Right cardiac atrium (tissue), 5 donors: ENCODE measurements at regions not wholly inside any gene's neighbourhood (a gene's known extent, or its start where the extent isn't known, plus 50 kb on each side); places are given as distances from the start of the nearest gene placed in this dataset.

Experiments
- ATAC-seq, 2 donors: fragments of 200-7000 bp; cut with Tn5 transposase; one replicate each; pipeline versions ENCODE4 v1.8.0 to v1.9.1; 2020; ENCODE audit warnings: moderate library complexity in 2 of 2, mild to moderate bottlenecking in 1 of 2
- DNase-seq, 3 donors: peaks; one replicate each; pipeline ENCODE4 v3.0.0-alpha.2; 2020
- H3K27ac ChIP-seq: one replicate; pipeline ENCODE4 v1.5.1; 2013; ENCODE audit warnings: mild to moderate bottlenecking, low read length, control low read depth, moderate library complexity
- H3K27me3 ChIP-seq: one replicate; pipeline ENCODE4 v1.6.1; 2013; ENCODE audit not compliant: control insufficient read depth, insufficient read depth
- H3K4me1 ChIP-seq: one replicate; pipeline ENCODE4 v1.6.1; 2013; ENCODE audit warnings: low read length; ENCODE audit not compliant: control insufficient read depth, insufficient read depth
- H3K4me3 ChIP-seq: one replicate; pipeline ENCODE4 v1.5.1; 2013; ENCODE audit warnings: low read length, control low read depth
- H3K9me3 ChIP-seq: one replicate; pipeline ENCODE4 v1.6.1; 2013; ENCODE audit warnings: low read length; ENCODE audit not compliant: control insufficient read depth
- WGBS: extraction: QIAGEN DNeasy Blood & Tissue Kit; methylation state at CpG from one replicate; pipeline ENCODE4 v1.1.7; 2013; 5-methylcytosine and 5-hydroxymethylcytosine counted together
- intact Hi-C, 4 donors: fragments of 100-400 bp; cut with DNase I; formaldehyde crosslinking; loops; one replicate each; pipeline versions ENCODE4 v1.11.0 to v1.14.0; 2022 to 2023
- donor health status: healthy with polysubstance abuse.
- donor health status: DM: no; HTN: yes; CAD: no.
- donor health status: DM: no; HTN: no; CAD: no.
- donor health status: DM: no; HTN: yes; CAD: no; lungs with severe emphysema.
- donor health status: DM: yes; HTN: yes; CAD: no.

DNA sequence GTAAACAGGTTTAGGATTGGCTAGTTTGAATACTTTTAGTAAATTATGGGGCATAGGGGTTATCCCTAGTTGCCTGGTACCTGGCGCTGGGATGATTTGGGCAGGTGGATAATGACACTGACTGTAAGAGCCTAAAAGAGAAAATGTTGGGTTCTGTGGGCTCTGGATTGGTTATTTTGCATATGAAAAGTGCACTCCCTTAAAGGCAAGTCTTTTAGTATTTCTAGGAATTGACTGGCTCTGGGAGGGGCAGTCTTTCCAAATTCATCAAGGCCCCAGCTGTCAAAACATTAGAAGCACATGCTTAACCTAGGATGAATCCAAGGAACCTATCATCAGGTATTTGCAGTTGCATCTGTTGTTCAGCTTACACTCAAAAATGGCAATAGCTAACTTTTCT lies 454.6 kb upstream of the SORCS1 start:
- no peaks in the 10 kb centered on the region for H3K27me3 ChIP-seq
- no peaks in the 10 kb centered on the region for H3K9me3 ChIP-seq
- intact Hi-C loops = no loop called here
- no peaks in the 10 kb centered on the region for H3K4me1 ChIP-seq
- H3K27ac ChIP-seq = no peak overlapping the region
- DNase-seq (no peak), ATAC-seq (no peak)
- 82% methylated on average over 1 of the region's 1 CpG for WGBS
- no peak overlapping the region for H3K4me3 ChIP-seq

DNA sequence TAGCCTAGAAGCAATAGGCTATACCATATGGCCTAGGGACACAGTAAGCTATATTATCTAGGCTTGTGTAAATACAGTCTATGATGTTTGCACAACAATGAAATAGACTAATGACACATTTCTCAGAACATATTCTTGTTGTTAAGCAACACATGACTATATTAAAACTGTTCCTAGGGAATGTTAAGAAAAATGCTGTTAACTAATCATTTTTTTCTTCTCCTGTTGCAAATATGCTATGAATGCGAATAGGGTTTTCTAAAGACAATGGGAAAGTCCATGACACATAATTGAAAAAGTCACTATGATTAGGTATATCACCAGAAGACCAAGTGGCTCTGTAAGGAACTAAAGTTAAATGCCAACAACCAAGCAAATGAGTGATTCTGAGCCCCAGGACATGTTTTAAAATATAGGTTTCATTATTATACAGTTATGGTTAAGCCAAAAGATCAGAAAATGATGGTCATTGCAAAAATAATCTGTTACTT lies 454.0 kb upstream of the SORCS1 start:
- Histone ChIP-seq H3K4me3 (no peak overlapping the region), H3K27me3 (no peaks in the 10 kb centered on the region), H3K27ac (no peak overlapping the region), H3K9me3 (no peaks in the 10 kb centered on the region), H3K4me1 (no peaks in the 10 kb centered on the region)
- intact Hi-C loops = no loop called here
- WGBS = 86% methylated on average over 1 of the region's 1 CpG
- ATAC-seq (no peak), DNase-seq (no peak)

DNA sequence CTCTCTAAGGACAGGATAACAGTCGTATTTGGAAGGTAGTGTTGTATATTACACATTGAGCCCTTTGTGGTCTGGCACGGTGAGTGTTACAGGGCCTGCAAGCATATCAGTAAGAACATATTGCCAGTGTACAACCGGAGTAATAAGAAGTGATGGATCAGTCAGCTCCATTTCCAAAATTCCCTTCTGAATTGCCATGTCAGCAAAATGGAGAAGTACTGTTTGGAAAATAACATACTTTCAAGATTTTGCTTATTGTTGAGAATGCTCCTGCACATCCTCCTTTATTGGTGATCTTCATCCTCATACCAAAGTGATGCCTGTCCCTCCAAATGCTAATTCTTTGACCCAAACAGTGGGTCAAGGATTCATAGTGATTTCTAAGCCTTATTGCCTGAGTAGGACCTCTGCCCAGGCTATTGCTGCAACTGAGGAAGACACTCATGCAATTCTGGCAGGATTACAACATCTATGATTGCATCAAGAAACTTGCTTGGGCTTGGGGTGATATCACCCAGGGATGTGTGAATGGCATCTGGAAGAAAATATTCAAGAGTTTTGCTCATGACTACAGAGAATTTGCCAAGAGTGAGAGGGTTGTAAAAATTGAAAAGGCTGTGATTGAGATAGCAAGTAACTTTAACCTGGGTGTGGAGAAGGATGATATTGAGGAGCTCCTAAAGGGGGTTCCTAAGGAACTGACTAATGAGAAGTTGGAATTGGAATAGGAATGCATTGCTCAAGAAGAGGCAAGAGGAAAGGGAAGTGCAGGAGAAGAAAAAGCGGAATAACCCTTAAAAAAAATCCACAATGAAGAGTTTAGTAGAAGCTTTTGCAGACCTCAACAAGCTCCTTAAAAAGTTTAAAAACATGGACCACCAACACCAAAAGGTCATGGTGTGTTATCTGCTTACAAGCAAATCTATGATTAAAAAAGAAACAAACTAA lies 452.2 kb upstream of the SORCS1 start:
- H3K27ac ChIP-seq = no peak overlapping the region
- DNase-seq (no peak), ATAC-seq (no peak)
- H3K4me1 ChIP-seq = no peaks in the 10 kb centered on the region
- no peaks in the 10 kb centered on the region for H3K9me3 ChIP-seq
- no peak overlapping the region for H3K4me3 ChIP-seq
- WGBS = 81% methylated on average over 4 of the region's 4 CpGs
- intact Hi-C loops = no loop called here
- no peaks in the 10 kb centered on the region for H3K27me3 ChIP-seq

DNA sequence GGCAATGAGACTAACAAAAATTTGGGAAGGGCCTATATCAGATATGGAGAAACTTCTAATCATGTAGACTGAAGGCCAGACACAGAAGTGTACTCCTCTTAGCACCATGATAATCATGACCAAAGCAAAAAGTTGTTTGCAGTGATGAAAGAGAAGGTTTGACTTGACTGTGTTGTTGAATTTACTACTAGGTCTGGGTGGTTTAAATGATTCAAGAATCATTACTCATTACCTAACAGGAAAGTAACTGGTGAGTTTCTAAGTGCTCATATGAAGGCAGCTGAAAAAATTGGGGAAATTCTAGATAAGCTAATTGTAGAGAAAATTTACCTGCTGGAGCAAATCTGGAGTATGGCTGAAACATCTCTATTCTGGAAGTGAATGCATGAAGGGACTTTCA lies 451.5 kb upstream of the SORCS1 start:
- intact Hi-C loops = no loop called here
- DNase-seq (no peak), ATAC-seq (no peak)
- Histone ChIP-seq H3K27me3 (no peaks in the 10 kb centered on the region), H3K4me1 (no peaks in the 10 kb centered on the region), H3K9me3 (no peaks in the 10 kb centered on the region), H3K4me3 (no peak overlapping the region), H3K27ac (no peak overlapping the region)

DNA sequence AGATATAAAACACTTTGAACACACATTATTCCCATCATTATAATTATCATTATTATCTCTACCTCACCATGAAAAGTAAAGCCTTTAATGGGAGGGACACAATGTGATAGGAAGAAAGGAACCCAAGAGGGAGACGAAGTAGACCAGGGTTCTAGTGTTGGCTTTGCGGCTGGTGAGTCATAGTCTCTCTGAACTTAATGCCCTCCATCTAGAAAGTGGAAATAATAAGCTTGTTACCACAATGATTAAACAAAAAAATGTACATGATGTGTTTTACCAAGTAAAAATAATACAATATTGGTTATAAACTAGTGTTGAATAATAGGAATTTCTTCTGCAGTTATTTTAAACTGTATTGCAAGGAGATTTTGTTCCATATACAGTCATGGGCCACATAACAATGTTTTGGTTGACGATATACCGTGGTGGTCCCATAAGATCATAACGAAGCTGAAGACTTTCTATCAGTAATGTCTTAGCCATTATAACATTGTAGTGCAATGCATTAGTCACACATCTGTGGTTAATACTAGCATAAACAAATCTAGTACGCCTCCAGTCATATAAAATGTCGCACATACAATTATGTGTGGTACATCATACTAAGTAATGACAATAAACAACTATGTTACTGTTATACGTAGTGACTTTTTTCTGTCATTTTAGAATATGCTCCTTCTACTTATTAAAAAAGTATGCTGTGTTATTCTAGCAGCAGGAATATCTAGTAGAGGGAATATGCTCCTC lies 450.6 kb upstream of the SORCS1 start:
- Histone ChIP-seq H3K4me1 (no peaks in the 10 kb centered on the region), H3K27me3 (no peaks in the 10 kb centered on the region), H3K9me3 (no peaks in the 10 kb centered on the region), H3K4me3 (no peak overlapping the region), H3K27ac (no peak overlapping the region)
- DNase-seq = no peak
- ATAC-seq = no peak
- 76% methylated on average over 8 of the region's 8 CpGs for WGBS
- intact Hi-C loops = no loop called here

DNA sequence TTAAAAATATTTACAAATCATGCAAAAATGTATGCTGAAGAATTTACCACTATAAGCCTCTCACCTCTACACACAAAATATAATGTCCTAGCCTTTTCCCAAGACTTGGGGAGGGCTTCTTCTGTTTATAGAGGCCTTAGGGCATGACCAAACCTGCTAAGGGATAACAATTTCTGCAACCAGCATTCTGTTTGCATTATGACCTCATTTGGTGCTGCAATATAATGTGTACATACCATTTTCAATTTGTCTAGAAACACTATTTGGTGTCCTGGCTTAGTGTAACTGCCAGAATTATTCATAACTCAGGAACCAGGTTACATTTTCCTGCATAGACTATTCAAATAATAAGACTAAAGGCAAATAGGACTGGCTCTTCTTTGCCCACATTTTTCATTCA lies 446.6 kb upstream of the SORCS1 start:
- intact Hi-C loops = no loop called here
- Histone ChIP-seq H3K27me3 (no peaks in the 10 kb centered on the region), H3K27ac (no peak overlapping the region), H3K9me3 (no peaks in the 10 kb centered on the region), H3K4me1 (no peaks in the 10 kb centered on the region), H3K4me3 (no peak overlapping the region)
- no peak for ATAC-seq
- DNase-seq = no peak

DNA sequence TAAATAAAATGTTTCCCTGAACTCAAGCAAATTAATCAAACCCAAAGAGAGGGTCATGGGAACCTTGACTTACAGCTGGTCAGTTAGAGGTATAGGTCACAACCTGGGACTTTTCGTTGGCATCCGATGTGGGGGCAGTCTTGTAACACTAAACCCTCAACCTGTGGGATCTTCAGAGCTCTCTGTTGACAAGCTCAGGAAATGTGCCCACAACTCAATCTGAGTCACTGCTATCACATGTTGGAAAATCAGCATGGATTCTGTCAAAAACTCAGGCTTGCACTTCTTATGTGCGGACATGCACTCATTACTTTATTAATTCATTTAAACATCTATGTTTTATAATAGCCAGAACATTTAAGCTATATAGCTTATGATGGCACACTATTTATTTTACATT lies 424.6 kb upstream of the SORCS1 start:
- intact Hi-C loops = no loop called here
- WGBS = 88% methylated on average over 3 of the region's 3 CpGs
- no peaks in the 10 kb centered on the region for H3K9me3 ChIP-seq

DNA sequence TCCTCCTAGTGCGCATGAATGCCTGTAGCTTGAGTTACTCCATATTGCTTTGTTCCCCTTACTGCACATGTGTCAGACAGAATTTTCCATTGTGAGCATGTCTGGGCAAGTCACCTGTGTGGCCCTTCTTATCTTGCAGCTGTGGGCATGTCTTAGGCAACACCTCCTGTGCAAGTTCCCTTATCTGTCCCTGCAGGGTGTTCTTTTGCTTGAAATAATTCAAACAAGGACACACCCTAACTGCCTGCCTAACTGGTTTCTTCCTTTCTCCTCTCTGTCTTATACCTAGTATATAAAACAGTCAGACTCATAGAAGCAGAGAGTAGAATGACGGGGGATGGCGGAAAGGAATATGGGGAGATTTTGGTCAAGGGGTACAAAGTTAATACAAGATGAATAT lies 421.1 kb upstream of the SORCS1 start:
- Histone ChIP-seq H3K4me3 (no peak overlapping the region), H3K27me3 (no peaks in the 10 kb centered on the region), H3K4me1 (no peaks in the 10 kb centered on the region), H3K9me3 (no peaks in the 10 kb centered on the region), H3K27ac (no peak overlapping the region)
- ATAC-seq = no peak
- intact Hi-C loops = no loop called here
- no peak for DNase-seq
- WGBS = 96% methylated on average over 3 of the region's 3 CpGs

More for the DNA sequence above, 424.6 kb upstream of the SORCS1 start:
- Histone ChIP-seq H3K27ac (no peak overlapping the region), H3K4me3 (no peak overlapping the region), H3K27me3 (no peaks in the 10 kb centered on the region), H3K4me1 (no peaks in the 10 kb centered on the region)
- ATAC-seq = no peak
- no peak for DNase-seq

DNA sequence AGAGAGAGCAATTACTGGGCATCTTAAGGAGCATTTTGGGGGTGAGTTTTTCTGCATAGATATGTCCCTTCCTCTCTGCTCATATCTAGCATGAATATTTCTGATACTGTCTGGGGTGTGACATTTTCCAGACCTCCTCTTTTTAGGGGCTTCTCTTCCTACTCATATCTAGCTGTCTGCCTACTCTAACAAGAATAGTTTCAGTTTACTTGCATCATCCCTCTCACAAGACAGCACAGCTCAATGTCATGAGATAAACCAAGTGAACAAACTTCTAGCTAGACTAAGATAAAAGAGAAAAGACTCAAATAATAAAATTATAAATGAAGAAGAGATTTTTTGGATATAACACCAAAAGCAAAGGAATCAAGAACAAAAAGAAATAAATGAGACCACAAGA lies 419.5 kb upstream of the SORCS1 start:
- H3K9me3 ChIP-seq = no peaks in the 10 kb centered on the region
- DNase-seq = no peak
- no peaks in the 10 kb centered on the region for H3K4me1 ChIP-seq
- H3K27ac ChIP-seq = no peak overlapping the region
- no peak overlapping the region for H3K4me3 ChIP-seq
- intact Hi-C loops = no loop called here
- no peaks in the 10 kb centered on the region for H3K27me3 ChIP-seq
- ATAC-seq = no peak

DNA sequence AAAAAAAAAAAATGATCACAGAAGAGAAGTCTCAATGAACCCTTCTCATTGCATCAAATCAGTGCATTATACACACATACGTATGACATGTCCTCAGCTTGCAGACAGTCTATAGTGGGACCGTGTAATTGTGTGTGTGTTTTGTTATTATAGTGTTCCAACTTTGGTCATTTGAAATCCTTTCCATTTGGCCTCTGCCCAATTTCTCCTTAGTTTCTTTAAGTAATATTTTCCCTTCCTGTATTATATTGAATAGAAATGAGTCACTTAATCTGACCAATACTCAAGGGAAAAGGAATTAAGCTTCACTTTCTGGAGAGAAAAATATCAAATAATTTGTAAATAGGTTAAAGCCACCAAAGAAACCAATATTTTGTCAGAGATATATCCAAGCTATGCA lies 415.5 kb upstream of the SORCS1 start:
- Histone ChIP-seq H3K27me3 (no peaks in the 10 kb centered on the region), H3K4me1 (no peaks in the 10 kb centered on the region), H3K27ac (no peak overlapping the region), H3K4me3 (no peak overlapping the region), H3K9me3 (no peaks in the 10 kb centered on the region)
- WGBS = 62% methylated on average over 2 of the region's 2 CpGs
- DNase-seq (no peak), ATAC-seq (no peak)
- intact Hi-C loops = no loop called here

DNA sequence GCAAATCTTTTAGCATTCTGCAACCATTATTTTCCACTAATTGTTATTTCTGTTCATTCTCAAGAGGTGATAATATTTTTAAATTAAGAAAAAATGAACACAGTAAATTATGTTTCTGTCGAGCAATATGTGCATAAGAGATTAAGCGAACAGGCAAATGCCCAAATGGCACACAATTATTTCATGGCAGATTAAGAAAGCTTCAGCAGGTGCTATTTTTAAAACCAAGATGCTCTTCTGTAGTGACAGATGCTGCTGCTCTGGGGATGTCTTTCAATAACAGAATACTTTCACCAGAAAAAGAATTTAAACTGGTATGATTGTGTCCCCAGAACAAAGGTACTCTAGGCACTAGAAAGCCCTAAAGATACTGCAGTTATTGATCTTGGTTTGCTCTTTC lies 412.7 kb upstream of the SORCS1 start:
- intact Hi-C loops = no loop called here
- no peak for DNase-seq
- no peaks in the 10 kb centered on the region for H3K4me1 ChIP-seq
- H3K4me3 ChIP-seq = no peak overlapping the region
- no peaks in the 10 kb centered on the region for H3K27me3 ChIP-seq
- H3K9me3 ChIP-seq = no peaks in the 10 kb centered on the region
- H3K27ac ChIP-seq = no peak overlapping the region
- no peak for ATAC-seq
- 56% methylated on average over 2 of the region's 2 CpGs for WGBS
